Stimulated activated CD8-positive, alpha-beta memory T cell treated with anti-CD3 and anti-CD28 coated beads, Interleukin-15, amount 100 ng/mL, for 1 hour (primary cell): ENCODE measurements at regions not wholly inside any gene's neighbourhood (a gene's known extent, or its start where the extent isn't known, plus 50 kb on each side); places are given as distances from the start of the nearest gene placed in this dataset.
"Not testable (repeated sequence)": the region's sequence is repeated elsewhere in the genome, so short reads cannot be mapped to it uniquely, and the experiment has no call there.

ENCODE experiments used
- DNase-seq: peaks from one replicate; pipeline ENCODE4 v3.0.0-alpha.2; 2020; ENCODE audit warnings: low read depth

DNA sequence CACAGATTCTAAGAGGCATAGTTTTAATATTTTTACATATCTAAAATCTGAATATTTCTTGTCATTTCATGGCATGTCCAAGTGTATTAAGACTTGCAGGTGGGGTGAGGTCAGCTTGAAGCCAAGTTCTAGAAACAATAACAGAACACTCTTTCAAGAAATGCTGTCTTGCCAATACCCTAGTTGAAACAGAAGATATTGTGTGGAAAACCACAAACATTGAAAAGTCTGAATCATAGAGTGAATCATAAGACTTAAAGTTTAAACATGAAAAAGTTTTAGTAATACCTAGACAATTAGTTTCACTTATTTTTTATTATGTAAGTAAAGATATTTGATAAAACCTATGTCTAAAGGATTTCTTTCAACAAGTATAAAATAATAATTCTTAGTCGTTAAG lies 191.5 kb upstream of the CAND1 start:
- no peak for DNase-seq

DNA sequence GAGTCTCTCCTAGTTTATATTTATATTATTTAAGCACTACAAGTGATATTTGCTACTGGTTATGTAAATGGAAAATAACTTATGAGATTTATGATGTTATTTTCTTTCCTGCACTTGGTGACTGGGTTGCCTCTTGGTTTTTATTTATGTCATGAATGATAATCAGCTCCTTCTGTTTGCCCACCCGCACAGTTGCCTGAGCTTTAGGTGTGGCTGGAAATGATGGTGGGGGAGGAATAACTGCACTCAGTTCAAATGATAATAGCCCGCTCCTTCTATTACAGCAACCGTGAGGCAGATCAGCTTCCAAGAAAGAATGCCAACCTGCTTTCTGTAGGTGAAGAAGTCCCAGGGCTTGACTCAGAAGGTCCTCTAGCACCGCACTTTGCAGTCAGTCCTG lies 190.2 kb upstream of the CAND1 start:
- no peak for DNase-seq

DNA sequence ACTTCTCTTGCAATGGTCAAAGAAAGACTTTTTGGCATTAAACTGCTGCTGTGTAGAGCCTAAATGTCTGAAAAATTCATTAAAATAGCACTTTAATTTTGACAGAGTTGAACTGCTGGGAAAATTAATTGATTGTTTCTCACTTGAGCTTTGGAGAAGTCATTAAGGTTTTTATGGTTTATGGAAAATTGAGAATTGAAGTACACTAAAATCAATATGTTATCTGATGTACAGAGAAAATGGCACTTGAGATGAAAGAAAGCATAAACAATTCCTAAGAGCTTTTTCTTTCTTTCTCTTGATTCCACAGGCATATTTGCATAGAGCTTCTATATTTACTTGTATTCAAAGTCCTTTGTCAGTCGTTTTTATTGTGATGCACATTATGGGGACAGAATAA lies 188.5 kb upstream of the CAND1 start:
- DNase-seq: no peak

DNA sequence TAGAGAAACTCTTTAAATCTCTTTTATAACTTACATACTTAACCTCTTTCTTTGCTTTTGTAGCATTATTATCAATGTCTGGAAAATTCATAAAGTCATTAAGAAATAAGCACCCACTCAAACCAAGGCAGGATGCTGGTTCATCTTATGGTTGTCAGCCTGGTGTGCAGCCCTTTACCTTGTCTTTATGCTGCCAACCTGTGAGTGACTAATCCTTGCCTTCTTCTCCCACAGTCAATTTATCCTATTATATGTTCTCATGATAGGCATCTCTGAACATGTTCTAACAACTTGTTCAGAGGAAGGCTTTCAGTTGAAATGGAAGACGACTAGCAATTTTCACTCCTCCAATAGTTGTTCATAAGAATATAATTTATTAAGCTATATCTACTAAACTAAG lies 186.9 kb upstream of the CAND1 start:
- DNase-seq: no peak

DNA sequence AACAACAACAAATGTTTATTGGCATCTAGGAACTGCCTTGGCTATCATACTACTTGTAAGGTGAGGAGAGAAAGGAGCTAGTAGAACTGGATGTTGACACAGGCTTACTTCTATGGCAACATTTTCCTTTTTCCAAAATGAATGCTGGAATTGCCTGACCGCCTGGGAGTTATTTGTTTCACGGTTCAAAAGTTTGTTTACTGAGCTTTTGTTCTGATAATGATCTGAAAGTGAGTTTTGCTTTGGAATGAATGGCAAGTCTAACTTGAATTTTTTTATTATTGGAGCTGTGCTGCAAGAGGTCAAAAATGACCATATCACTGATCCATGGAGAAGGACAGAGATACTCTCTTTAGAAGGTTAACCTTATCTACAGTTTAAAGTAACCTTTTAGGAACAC lies 183.5 kb upstream of the CAND1 start:
- DNase-seq: no peak

DNA sequence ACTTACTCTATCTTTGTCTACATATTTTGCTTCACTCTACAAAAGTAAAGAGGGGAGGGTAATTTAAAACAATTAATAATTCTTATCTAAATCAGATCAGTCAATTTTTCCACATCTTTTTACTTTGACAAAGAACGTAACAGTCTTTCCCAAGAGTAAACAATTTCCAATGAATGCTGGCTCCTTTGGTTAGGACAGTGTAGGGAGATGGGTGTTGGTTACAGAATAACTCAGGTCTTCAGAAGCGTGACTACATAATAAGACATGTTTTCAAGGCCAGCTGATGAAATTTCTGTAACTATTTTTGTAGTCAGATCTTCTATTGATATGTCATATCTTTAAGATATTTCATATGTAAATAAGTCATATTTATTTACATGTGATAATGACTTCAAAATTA lies 183.0 kb upstream of the CAND1 start:
- DNase-seq: no peak

DNA sequence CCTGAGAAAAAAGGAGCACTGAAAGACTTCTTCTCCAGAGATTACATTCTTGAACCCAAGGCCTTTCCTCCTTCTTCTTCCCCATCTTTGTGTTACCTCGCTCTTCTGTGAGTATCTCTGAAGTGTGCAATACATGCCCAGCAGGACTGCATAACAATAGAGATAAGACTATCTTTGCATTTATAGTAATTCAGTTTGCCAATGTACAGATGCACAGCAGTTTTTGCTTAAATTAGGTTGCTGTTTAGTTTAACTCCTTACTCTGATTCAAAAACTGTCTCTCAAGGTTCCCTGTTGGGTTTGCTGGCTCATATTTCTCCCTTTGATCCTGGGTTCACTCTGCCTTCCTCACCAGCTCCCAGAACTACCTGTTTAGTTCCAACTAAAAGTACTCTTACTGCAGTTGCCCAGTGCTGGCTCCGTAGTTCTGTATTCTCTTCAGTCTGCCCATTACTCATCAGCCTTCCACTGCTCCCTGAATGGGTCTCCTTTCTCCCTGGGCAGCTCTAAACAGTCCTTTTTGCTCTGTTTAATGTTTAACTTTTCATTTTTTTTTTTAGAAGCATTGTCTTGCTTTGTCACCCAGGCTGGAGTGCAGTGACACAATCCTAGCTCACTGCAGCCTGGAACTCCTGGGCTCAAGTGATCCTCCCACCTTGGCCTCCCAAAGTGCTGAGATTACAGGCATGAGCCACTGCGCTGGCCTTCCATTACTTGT lies 180.6 kb upstream of the CAND1 start:
- no peak for DNase-seq

DNA sequence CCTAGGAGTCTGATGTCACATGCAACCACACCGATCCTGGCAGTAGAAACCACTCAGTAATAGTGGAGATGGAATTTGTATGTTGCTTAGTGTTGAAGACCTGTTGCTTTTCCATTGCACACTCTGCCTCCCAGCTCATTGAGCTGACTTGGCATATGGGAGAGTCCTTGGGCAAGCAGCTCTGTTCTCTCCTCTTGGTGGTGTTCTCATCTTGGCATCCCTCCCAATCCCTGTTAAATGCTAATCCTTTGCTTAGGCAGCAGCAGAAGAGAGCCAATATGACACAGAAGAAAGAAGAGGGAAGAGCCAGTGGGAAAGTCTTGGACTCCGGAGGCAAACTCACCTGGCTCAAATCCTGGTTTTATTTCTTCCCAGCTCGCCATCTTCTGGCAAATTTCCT lies 178.0 kb upstream of the CAND1 start:
- DNase-seq: no peak

DNA sequence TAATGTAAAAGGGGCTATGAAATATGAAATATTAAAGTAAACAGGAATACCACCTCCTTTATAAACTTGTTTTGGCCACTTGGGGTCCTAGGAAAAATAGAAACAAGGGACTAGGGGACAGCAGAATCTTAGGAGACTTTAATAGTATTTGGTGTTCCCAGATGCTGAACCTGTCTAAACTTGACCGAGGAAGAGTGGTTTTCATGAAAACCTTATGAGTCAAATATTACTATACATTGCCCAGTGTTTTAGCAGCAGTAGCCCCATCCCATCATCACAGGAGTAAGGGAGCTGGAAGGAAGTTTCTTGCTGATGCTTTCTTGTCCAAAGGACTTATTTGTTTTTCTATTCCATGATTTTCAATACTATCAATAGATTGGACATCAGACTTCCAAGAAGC lies 177.5 kb upstream of the CAND1 start:
- DNase-seq: no peak

DNA sequence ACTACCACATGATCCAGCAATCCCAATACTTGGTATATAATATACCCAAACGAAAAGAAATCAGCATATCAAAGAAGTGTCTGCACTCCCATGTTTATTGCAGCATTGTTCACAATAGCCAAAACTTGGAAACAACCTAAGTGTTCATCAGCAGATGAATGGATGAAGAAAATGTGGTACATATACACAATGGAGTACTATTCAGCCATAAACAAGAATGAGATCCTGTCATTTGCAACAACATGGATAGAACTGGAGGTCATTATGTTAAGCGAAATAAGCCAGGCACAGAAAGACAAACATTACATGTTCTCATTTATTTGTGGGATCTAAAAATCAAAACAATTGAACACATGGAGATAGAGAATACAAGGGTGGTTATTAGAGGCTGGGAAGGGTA lies 176.2 kb upstream of the CAND1 start:
- DNase-seq: not testable (repeated sequence)

DNA sequence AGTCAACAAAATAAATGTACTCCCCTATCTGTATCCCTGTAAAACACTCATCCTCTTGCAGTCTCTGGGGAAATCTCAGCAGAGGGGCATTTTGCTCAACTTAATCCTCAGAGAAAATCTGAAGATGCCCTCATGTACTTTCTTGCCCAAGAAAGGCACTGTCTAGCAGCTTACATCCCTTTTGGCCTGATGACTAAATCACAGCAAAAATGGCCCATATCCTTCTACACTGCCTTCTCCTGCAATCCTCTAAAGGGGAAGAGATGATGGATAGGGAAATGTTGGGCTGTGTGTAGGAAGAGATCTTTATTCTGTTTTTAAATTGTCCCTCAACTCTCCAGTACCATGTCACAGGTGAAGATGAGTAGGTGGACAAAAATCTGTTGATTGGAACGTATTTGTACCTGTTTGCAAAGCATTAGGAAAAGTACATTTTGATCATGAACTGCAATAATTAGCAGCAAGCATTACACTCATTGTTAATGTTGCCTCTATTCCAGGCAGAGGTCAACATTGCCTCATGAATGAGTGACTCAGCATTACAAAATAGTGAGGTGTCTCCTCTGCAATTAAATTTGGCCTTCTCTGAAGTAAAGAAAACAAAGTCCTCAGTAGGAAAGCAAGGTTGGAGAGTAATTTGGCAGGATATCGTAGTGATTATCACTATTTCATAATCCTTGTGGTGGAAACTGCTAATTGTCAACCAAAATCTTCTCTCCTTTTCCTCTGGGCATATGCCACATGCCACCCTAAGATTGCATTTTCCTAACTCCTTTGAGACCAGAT lies 172.4 kb upstream of the CAND1 start:
- no peak for DNase-seq

DNA sequence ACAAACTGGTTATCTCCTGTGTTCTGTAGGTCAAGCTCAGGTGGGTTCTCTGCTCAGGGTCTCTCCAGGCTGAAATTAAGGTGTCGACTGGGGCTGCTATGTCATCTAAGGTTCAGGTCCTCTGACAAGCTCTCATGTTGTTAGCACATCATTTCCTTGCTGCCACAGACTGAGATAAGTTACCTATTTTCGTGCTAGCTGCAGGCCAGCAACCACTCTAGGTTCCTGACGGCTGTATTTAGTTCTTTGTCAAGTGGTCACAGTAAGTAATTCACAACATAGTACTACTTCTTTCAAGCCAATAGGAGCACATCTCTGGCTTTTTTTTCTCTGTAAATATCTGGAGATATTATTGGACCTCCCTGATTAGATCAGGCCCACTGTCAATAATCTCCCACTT lies 169.3 kb upstream of the CAND1 start:
- no peak for DNase-seq

DNA sequence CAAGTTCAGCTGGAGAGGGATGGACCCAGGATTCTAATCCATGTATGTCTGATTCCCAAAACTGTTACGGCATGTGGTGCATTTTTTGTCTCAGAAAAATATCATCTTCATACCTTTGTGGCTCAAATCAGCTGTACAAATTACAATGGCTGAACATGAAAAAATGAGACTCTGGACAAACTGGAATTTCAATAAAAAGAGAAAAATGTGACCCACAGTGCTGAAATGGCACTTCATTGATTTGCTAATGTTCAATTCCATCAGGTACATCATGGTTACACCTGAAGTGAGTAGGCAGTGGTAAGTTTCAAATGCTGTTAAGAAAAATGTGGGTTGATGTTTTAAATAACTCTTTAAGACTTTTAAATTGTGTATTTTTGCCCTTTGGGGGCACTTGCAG lies 165.6 kb upstream of the CAND1 start:
- no peak for DNase-seq

DNA sequence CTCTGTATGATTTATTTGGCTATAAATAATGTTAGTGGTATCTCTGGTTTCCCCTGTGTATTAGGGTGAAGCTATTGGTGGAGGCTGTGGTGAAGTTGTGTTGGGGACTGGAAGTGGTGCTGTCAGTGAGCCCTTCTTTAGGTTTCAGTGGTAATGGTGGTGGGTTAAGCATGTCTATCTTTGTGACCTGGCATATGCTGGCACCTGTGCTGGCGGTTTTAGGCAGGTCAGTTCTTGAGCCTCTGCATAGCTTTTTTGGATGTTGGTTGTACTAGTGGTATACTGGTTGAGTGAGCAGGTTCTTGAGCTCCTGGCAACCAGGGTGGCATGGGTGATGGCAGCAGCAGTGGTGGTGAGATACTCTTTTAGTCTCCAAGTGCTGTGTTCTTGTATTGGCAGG lies 161.9 kb upstream of the CAND1 start:
- no peak for DNase-seq

DNA sequence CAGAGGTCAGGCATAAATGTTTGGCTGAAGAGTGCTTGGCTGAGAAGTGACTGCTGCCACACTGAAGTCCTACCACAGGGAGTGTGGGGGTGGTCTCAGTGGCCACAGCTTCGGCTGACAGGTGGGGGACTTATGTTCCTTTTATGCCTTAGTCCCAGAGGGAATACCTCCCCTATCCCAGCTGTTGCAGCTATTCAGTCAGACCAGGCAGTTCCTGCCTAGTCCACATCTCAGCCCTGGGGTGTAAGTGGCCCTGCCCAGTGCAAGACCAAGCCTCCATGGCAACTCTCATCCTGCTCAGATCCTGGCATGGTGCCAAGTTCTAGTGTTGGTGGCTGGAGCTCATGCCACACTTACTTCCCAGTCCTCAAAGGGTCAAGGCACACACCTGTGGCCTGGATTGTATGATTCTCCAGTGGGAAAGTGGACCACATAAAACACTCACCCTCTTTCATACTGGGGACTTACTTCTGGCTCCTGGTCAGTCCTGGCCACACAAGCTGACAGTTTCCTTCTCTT lies 161.3 kb upstream of the CAND1 start:
- no peak for DNase-seq

DNA sequence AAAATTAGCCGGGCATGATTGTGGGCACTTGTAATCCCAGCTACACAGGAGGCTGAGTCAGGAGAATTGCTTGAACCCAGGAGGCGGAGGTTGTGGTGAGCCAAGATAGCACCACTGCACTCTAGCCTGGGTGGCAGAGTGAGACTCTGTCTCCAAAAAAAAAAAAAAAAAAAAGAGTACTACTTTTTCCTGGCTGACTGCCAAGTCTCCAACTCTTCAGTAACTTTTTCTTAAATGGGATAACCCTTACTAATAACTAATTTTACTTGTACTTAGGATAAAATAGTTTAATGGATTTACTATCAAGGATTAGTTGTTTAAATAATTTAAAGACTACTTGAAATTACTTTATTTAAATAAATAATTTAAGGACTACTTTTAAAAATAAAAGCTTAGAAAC lies 158.8 kb upstream of the CAND1 start:
- DNase-seq: not testable (repeated sequence)

DNA sequence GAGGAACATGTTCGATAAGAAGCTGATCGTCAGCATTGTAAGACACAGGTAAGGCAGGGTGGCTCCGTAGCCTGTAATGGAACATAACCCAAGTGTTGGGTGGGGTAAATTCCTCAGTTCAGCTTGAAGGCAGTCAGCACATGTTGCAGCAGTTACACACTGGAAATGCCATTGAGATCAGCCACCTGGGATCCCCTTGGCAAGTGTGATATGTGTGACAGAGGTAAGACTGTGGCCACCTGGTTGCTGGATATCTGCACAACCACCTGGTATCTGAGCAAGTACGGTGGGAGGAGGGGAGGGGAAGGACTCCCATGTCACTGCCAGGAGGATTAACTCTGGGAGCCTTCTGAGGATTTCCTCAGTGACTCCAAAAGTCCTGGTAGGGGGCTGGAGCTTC lies 158.0 kb upstream of the CAND1 start:
- no peak for DNase-seq

DNA sequence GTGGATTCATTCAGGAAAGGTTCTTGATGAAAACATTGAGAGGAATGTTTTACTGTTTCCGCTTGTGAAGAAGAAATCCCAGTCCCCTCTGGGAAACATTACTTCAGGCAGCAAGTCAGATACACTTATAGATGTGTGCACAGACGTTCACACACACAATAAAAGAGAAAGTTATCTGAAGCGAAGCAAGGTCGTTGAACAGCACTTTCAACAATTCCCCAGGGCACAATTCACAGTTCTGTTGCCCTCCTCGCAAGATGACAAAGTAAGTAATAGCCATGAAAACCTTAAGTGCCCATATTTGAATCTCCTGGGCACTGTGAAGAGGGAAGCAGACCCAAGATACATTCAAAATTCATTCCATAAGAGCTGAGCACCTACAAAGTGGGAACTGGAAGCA lies 156.6 kb upstream of the CAND1 start:
- no peak for DNase-seq

DNA sequence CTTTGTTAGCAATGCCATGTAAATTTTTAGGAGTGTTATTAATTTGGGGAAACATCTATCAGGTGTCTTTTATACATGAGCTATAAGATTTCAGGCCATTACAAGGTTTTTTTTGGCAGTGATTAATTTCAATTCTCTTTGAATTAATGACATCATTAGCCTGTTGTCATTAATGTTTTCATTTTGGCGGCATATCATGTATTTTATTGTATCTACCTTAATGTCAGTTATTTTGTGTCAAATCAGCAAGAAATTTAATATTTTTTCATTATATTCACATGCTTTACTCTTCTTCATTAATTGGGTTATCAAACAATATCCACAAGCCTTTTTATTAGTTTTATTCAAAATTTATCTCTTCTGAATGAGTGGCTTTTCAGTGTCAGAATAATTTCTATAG lies 153.0 kb upstream of the CAND1 start:
- DNase-seq: no peak

DNA sequence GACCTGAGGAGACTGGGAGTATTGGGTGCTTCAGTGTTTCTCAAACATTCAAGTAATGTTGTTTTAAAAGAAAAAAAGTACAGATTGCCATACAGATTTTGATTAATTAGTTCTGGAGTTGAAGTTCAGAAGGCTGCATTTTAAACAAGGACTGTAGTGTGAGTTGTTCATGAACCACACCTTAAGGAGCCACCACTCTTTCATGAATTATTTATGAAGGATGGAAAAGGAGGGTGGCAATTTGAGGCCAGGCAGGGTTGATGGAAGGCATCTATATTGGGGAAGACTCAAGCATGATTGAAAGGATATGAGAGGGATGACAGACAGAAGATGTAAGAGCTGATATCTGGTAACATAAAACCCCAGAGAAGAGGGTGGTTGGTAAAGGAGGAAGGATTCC lies 146.6 kb upstream of the CAND1 start:
- no peak for DNase-seq

DNA sequence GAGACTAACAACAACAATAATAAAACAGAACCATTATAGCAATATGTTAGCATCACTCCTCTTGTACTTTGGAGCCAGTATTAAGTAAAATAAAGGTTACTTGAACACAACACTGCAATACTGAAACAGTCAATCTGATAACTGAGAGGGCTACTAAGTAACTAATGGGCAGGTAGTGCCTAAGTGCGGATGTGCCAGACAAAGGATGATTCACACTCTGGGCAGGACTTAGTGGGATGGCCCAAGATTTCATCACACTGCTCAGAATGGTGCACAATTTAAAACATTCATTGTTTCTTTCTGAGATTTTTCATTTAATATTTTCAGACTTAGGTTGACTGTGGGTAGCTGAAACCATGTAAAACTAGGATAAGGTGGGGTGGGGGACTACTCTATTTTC lies 131.9 kb upstream of the CAND1 start:
- DNase-seq: no peak

DNA sequence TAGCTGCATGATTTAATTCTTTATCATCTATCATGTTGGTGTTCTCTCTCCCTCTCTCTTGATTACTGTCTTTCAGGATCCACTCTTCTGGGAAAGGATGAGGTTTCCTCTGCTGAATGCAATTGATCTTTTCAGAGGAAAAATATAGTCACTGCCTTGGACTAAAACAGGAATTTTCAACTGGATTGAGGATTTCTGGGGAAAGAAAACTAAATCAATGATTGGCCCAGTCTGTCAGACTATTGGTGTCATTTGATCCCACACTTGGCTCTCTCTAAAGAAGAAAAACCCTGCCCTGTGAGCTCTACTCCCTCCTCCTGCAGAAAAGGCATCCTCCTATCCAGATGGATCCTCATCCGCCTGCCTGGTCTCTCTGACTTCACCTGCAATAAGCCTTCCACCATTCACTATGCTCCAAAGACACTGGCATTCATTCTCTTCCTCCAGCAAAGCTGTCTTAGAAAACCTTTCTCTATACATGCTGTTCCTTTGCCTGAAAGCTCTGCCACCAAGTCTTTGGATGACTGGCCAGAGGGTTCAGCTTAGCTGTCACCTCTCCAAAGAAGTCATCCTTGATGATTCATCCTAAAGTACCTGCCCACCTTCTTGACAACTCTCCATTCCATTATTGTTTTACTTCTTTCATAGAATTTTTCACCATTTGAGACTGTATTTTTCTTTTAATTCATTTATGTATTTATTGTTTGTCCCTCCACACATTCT lies 127.7 kb upstream of the CAND1 start:
- no peak for DNase-seq

DNA sequence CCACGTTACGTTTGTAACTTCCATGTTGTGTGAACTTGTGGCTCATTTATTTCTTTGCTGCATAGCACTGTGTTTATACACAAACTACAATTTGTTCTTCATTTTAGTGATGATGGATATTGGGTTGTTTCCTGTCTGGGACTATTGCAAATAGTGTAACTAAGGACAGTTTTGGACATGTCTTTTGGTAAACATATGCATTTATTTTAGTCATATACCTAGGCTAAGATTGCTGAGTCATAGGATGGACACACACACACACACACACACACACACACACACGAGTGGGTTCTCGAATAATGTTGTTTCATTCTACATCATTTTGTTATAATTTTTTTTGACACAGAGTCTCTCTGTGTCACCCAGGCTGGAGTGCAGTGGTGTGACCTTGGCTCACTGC lies 123.5 kb upstream of the CAND1 start:
- no peak for DNase-seq
